GM21360 (cell line): ENCODE measurements at regions not wholly inside any gene's neighbourhood (a gene's known extent, or its start where the extent isn't known, plus 50 kb on each side); places are given as distances from the start of the nearest gene placed in this dataset.
"Not testable (repeated sequence)": the region's sequence is repeated elsewhere in the genome, so short reads cannot be mapped to it uniquely, and the experiment has no call there.

Source experiments
- ATAC-seq: cut with Tn5 transposase; IDR thresholded peaks from one replicate; pipeline ENCODE4 v1.9.1; 2021; ENCODE audit warnings: mild to moderate bottlenecking, moderate library complexity; ENCODE audit not compliant: unreplicated experiment

- ATAC-seq, result no peak
Measured at GRCh38 chr4:103499094-103499493, 220.7 kb downstream of the TACR3 start.

DNA sequence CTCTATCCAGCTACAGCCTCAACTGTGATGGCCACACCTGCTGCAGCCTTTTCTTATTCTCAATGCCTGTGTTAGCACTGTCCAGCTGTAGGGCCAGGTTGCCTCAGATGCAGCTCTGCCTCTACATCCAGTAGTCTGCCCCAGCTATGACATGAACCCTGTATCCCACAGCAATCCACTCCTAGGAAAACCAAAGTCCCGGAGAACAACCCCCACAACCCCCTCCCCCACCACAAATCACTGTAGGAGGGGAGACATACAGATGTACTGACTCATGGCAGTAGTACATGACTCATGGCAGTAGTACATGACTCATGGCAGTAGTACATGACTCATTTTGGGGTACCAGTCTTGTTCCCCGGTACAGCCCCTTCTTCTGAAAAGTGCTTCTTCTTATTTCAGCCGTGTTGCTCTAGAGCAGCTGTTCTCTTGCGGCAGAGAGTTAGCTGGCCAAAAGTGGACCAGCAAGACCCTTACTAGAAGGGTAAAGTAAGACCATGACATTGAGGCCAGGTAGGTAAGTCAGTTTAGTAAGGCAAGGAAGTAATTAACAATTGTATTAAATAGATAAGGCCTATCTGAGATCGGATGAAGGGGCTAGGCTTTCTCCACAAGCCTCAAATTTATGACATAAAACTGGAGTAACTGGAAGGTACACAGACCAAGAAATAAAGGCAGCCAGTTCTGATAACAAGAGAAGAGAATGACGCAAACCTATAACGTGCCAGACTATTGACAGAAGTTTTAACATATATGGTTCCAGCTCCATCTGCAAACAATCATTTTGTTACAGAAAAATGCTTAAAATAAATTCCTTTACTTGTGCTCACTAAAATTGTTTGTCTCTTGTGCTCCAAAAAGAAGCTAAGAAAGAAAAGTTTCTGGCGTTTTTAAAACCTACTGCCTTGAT lies 221.4 kb downstream of the TACR3 start:
- peak; percentile 90 for ATAC-seq

DNA sequence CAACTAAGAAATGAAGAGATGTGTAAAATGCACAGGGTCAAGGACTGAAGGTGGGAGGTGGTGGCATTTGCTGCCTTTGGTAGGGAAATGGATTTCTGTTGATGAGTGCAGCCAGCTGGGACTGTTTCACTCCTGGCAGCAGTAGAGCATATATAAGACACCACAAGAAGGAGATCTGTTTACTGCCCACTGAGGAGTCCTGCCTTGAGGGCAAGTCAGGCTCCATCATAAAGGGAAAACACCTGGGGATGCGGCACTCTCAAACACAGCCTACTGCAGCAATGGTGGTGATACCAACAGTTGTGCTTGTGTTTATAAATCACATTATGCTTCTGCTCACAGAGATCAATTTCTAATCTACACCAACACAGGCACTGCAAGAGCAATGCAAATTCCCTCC lies 222.1 kb downstream of the TACR3 start:
- ATAC-seq, result peak; percentile 52

GRCh38 chr4:103496800-103497199 lies 223.0 kb downstream of the TACR3 start:
- no peak for ATAC-seq

DNA sequence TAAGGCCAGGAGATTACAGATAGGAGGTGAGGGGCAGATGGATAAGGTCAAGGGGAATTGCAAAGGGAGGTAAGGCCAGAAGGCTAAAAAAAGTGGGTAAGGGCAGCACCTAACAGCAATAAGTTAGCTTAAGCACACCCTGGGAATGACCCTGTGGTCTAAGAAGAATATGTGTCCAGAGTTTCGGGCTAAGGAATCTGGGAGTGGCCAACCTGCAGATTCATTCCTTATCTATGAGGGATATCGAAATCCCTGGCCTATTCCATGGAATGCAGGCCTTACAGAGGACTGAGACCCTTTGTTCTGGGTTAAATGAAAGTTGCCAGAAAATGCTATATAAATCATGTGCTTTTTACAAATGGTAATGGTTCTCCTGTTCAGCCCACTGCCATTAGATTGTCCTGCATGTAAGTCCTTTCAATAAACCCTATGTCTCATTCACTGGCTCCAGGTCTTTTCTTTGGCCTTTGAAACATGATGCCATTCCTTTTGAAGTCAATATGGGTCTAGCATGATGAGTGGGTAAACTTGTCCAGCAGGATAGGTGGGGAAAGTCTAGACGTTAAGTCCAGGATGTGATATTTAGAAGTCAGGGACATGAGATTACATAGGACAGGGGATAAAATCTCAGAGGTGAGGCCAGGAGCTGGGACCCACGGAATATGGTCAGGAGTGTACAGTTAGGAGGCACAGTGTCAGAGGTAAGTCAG lies 226.2 kb downstream of the TACR3 start:
- ATAC-seq, result no peak

DNA sequence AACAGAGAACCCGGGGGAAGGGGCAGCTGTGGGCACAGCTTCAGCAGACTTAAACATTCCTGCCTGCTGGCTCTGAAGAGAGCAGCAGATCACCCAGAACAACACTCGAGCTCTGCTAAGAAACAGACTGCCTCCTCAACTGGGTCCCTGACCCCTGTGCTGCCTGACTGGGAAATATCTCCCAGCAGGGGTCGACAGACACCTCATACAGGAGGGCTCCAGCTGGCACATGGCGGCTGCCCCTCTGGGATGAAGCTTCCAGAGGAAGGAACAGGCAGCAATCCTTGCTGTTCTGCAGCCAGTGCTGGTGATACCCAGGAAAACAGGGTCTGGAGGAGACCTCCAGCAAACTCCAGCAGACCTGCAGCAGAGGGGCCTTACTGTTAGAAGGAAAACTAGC lies 234.5 kb downstream of the TACR3 start:
- not testable (repeated sequence) for ATAC-seq

DNA sequence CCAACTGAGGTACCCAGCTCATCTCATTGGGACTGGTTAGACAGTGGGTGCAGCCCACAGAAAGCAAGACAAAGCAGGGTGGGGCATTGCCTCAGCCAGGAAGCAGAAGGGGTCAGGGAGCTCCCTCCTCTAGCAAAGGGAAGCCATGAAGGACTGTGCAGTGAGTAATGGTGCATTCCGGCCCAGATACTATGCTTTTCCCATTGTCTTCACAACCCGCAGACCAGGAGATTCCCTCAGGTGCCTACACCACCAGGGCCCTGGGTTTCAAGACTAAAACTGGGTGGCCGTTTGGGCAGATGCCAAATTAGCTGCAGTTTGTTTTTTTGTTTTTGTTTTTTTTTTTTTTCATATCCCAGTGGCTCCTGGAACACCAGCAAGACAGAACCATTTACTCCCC lies 235.3 kb downstream of the TACR3 start:
- no peak for ATAC-seq

DNA sequence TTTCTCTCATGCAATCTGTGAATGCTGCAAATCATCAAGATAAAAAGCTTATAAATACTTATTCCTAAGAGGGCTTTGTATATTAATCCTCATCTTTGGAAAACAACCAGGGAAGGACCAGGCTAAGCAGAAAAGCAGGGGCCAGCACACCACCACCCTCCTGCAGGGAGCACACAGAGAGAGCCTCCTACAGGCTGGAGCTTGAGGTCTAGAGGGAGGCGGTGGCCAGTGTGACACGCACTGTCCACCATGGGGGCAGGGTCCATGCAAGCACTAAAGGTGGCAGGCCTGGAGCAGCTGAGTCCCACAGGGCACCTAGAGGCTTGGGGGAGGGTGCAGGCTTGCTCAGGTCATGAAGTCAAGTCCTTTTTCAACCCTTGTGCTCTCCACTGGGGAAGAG lies 236.9 kb downstream of the TACR3 start:
- ATAC-seq, result no peak

DNA sequence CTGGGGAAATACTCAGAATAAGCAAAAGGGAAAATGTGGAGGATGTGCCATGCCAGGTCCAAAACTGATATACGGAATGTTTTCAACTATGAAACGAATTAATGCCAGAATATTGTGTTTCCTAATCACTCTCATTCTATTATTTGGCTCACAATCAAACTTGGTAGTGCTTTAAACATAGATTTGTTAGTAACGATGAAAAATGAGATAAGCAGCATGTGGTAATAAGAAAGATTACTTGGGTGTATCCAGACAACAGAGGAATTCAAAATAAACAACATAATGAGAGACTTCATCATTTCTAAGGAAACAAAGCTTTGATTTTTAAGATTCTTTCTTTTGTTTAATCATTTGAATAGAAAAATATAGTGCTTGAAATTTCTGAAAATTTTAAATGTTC lies 237.3 kb downstream of the TACR3 start:
- ATAC-seq, result no peak

- no peak for ATAC-seq
Measured at GRCh38 chr4:103478734-103479133, 241.1 kb downstream of the TACR3 start.

GRCh38 chr4:103478210-103478609 lies 241.6 kb downstream of the TACR3 start:
- ATAC-seq, result no peak

- ATAC-seq, result no peak
Measured at GRCh38 chr4:103457566-103457965, 259.4 kb upstream of the CENPE start.

GRCh38 chr4:103451341-103451740 lies 253.2 kb upstream of the CENPE start:
- ATAC-seq, result no peak

- ATAC-seq, result no peak
Measured at GRCh38 chr4:103450693-103451092, 252.6 kb upstream of the CENPE start.

DNA sequence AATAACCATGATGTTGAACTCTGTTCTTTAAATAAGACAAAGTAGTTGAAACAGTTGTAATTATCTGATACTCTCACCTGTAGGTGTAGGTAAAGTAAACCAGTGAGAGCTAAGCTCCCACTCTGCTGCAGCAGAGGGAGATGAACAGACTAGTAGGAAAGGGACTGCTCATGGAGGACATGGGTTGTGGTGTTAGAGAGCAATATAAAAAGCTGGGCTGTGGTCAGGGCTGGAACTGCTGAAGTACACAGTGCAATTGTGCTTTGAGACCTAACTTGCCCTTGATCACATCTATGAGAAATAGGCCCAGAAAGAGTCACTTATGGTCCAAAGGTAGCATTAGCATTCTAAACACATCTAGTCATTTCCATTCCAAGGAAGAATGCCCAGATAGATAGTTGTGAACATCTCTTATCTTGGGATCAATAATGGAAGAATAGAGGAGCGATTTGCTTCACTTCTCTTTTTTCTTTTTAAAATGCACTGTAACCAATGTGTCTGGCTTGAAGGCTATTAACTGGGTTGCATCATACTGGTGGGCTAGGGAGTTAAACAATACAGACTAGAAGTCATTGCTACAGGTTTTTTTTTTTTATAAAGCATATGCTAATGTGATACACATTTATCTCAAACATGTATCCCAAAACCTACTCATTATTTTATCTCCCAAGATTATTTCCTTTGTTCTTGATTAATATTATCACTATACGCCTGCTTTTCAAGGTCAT lies 251.3 kb upstream of the CENPE start:
- no peak for ATAC-seq

DNA sequence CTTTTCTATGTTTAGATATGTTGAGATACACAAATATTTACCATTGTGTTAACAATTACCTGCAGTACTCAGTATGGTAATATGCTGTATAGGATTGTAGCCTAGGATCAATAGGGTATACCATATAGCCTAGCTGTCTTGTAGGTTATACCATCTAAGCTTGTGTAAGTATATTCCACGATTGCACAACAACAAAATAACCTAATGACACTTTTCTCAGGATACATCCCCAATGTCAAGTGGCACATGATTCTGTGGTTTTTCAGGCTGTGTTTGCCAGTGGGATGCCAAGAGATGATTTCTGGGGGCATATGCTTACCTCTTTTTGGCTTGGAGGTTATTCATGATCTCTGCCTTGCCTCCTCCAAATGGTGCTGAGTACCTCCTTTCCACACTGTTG lies 247.2 kb upstream of the CENPE start:
- ATAC-seq, result no peak

DNA sequence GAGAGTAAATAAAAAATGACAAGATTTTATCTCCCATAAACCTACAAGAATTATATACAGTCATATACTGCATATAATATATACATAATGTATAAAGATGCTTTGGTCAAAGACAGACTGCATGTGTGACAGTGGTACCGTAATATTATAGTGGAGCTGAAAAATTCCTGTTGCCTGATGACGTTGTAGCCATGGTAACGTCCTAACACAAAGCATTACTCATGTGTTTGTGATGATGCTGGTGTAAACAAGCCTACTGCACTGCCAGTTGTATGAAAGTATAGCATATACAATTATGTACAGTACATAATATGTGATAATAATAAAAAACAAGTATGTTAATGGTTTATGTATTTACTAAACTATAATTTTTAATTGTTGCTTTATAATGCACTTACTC lies 245.2 kb upstream of the CENPE start:
- ATAC-seq, result no peak

- peak; percentile 98 for ATAC-seq
Measured at GRCh38 chr4:103429283-103429682, 231.1 kb upstream of the CENPE start.

DNA sequence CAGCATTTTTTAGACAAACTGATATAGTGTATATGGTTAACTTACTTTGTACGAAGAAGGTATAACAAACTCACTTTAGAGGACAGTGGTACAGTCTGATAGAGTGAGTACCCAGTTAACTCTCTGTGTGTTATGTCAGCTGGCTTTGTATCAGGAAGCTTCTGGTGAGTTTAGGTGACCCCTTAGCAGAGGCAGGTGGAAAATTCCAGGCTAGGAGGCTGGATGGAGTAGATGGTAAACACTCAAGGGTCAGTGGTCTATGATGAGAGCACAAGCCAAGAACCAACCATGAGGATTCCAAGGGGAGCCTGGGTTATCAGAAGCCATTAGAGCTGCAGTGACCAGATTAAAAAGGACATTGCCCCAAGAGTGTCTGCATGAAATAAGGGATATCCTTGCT lies 227.3 kb upstream of the CENPE start:
- no peak for ATAC-seq

- no peak for ATAC-seq
Measured at GRCh38 chr4:103424853-103425252, 226.7 kb upstream of the CENPE start.

- no peak for ATAC-seq
Measured at GRCh38 chr4:103423261-103423660, 225.1 kb upstream of the CENPE start.
